Stimulated activated CD8-positive, alpha-beta memory T cell treated with anti-CD3 and anti-CD28 coated beads, Interleukin-7, amount 100 ng/mL, for 4 hours (primary cell): ENCODE measurements at regions not wholly inside any gene's neighbourhood (a gene's known extent, or its start where the extent isn't known, plus 50 kb on each side); places are given as distances from the start of the nearest gene placed in this dataset.
"Not testable (repeated sequence)": the region's sequence is repeated elsewhere in the genome, so short reads cannot be mapped to it uniquely, and the experiment has no call there.

Experiments
- DNase-seq, 2 donors: peaks; one replicate each; pipeline ENCODE4 v3.0.0-alpha.2; 2020; ENCODE audit warnings: low read depth in 2 of 2

DNA sequence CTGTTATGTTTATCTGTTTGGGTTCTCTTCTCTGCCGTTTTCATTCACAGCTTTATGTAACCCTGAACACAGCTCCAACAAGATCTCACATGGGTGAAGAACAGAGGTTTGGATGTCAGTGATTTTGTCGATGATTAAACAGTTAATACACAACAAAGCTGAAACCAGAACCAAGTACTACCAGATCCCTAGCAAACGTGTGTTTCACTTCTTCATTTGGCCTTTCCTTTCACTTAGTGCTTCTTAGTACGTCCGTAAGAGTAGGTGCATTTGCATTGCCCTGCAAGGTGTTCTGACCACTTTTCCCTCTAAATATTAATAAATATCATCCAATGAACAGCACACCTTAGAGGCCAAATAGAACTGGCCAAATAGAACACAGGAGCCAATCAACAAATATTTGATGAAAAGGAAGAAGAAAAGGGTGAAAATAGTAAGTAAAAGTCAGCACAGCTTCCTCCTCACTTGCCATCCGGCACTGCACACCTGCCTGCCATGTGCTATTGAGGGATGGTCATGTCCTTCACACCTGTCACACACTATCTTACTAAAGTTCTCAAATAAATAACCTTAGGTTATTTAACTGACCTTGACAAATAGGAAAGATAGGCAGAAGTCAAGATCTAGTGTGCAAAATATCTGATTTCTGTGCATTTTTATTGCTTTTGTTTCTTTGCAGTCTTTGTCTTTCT lies 252.6 kb upstream of the ANKRD30A start:
- no peak for DNase-seq

DNA sequence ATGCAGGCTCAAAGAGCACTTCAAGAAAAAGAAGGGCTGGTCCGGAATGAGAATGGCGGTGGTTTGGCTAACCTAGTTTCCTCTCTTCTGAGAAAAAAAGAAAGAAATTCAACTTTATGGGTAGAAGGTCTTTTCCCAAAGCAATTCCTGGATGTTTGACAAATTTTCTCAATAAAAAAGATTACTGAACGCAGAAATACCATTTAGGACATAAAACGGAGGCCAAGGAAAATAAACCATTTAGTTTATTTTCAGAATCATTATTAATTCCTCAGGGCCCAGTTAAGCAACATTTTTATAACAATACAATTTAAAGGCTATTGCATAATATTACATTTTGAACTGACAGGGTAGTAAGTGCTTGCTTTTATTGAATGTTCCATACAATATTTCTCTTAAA lies 284.6 kb upstream of the ANKRD30A start:
- DNase-seq: no peak

DNA sequence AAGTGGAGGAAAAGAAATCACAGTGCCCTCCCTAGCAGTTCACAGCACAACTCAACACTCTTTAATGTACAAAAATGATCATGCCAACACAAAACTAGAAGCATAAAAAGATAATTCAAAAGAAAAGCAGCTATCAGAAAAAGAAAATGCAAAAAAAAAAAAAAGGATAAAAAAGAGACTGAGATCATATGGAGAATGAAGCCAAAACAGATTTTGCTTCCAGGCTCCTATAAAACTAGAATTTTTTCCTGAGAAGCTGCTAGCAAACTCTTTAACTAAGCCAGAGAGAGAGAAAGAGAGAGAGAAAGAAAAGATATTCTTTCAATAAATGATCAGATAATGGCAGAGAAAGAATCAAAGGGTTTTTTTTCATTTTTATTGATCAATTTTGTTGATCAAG lies 288.0 kb upstream of the ANKRD30A start:
- no peak for DNase-seq

DNA sequence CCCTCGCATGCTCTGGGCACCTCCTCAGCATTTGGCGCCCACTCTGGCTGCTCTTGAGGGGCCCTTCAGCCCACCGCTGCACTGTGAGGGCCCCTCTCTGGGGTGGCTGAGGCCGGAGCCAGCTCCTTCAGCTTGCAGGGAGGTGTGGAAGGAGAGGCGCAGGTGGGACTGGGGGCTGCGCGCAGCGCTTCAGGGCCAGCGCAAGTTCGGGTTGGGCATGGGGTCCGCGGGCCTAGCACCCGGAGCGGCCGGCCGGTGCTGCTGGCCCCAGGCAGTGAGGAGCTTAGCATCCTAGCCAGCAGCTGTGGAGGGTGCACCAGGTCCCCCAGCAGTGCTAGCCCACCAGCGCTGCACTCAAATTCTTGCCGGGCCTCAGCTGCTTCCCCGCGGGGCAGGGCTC lies 305.6 kb upstream of the ANKRD30A start:
- DNase-seq: no peak

DNA sequence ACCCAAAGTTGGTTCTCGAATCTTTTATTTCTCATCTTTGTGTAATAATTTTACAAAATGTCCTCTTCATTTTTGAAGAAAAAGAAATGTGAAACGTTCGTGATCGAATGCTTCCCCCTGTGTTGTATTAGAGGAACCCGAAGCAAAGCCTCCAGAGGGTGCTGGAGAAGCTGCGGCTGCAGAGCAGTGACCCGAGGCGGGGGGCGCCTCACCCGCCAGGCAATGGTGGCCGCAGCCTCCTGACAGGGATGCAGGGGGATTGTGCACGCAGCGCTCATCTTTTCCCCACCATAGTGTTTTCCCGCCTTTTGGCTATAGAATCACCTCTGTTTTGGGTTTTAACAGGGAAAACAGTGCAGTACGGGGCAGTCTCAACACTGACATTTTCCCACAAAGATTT lies 307.5 kb upstream of the ANKRD30A start:
- DNase-seq: no peak

GRCh38 chr10:36808625-36809362 lies 316.6 kb upstream of the ANKRD30A start:
- DNase-seq: no peak

DNA sequence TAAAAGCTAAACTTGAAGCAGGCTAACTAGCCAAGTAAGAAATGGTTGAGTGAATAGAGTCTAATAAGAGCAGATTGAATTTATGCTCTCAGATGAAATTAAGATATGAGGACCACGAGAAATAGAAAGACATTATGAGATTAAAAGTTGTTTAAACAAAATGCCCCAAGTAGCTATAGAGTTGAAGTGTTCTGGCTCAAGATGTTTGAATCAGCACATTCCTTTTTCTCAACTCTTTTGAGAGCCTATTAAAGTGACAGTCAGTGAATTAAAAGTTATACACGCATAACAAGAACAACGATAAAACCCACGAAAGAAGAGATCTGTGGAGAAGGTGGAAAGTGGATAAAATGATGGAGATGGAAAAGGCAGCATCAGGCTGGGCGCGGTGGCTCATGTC lies 322.2 kb upstream of the ANKRD30A start:
- no peak for DNase-seq

- DNase-seq: no peak
These were observed 322.8 kb upstream of the ANKRD30A start for GRCh38 chr10:36802490-36803153.

GRCh38 chr10:36801660-36802059 lies 323.7 kb upstream of the ANKRD30A start:
- DNase-seq: no peak

- no peak for DNase-seq
These were observed 330.4 kb upstream of the ANKRD30A start for GRCh38 chr10:36794981-36795380.

- DNase-seq: no peak
These were observed 335.4 kb upstream of the ANKRD30A start for GRCh38 chr10:36789974-36790373.

DNA sequence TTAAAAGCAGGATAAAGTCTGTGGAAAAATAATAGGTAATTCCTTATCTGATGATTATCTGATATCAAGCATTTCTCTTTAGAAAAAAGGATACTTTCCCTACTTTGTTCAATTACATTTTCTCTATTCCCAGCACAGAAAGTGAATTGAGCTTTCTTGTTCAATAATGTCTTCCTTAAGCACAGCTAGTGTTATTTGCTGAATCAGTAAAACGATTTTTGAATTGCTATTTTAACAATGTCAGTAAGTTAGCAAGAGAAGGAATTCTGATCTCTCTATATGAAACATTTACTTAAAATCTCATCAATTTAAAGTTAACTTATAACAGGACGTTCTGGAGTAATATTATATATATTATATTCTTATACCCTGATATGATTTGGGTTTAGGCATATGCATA lies 337.2 kb upstream of the ANKRD30A start:
- DNase-seq: no peak

- no peak for DNase-seq
These were observed 342.0 kb upstream of the ANKRD30A start for GRCh38 chr10:36783400-36783799.

DNA sequence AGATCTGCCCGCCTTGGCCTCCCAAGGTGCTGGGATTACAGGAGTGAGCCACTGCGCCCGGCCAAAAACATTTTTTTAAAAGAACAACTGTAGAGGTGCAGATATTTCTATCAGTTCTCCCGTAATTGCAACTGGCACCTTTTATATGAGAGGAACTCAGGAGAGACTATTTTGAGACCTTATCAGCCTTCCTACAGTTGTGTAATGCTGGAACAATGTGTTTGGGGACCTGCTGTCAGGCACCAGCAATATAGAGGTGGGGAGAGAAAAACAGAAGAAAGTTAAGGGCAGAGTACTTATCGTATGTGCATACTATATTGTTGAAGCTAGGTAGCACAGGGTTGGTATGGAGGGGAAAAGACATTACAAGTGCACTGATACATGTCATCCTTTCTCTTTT lies 343.8 kb upstream of the ANKRD30A start:
- no peak for DNase-seq

DNA sequence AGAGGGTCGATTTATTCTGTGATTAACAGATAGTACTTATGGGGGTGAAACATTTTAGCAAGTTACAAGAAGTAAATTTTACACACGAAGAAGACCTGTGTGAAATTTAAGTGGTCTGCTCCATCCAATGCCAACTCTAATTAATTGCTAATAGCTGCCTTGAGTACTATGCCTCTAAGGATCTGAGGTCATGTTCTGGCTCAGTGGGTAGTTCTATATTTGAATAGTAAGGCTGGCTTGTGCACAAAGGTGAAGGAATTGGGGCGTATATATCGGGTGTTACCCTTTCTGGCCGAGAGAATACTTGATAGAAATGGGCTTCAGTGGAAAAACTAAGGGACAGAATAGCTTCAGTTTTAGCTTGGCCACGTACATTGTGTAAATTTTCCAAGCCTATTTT lies 345.2 kb upstream of the ANKRD30A start:
- DNase-seq: no peak

- no peak for DNase-seq
These were observed 346.1 kb upstream of the ANKRD30A start for GRCh38 chr10:36779238-36779846.

DNA sequence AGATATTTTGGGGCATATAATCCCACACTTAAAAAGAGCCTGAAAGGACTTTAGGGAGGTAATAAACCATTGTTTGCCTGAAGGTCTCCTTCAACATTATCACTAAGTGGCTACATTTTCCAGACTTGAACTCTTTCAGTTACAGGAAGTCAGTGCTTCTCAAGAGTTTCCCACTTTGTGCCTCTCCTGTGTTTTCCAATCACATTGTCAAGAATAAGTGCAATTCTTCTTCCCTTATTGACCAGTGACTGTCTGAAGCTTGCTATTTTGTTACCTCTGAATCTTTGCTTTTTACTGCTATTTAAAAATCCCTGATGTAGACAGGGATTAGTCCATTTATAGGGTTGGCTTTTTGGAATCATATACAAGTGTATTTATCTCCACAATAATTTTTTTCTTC lies 346.7 kb upstream of the ANKRD30A start:
- DNase-seq: no peak

DNA sequence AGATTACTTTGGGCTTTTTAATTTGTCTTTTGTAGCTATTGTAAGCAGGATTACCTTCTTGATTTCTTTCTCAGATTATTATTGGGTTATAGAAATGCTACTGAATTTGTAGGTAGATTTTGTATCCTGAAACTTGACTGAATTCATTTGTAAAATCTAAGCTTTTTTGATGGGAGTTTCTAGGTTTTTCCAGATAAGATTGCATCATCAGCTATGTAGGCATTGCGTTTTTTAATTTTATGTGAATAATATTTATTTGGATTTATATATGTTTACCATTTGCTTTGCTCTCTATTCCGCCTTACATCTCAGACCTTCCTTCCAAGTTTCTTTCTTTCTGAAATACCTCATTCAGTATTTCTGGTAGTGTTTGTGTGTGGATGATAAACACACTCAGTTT lies 351.7 kb upstream of the ANKRD30A start:
- DNase-seq: no peak

- DNase-seq: no peak
These were observed 353.7 kb upstream of the ANKRD30A start for GRCh38 chr10:36771725-36772124.

GRCh38 chr10:36769741-36770140 lies 355.7 kb upstream of the ANKRD30A start:
- DNase-seq: not testable (repeated sequence)

DNA sequence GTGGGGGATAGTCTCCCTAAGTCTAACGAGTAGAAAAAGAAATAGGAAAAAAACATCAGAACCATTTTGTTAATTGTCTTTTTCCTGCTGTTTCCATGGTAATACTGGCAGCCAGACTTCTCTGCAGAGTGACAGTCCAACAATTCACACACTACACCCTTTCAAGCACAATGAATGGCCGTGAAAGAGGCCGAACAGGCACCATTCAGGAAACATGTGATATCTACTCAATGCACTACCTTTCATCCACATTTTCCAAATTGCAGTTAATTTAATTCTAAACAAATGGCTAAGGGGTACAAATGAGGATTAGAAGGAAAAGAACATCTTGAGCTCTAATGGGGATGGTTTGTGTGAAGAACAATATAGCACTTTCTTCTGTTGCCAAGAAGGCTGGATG lies 358.5 kb upstream of the ANKRD30A start:
- no peak for DNase-seq

GRCh38 chr10:36766415-36766810 lies 359.0 kb upstream of the ANKRD30A start:
- DNase-seq: no peak
